ENCODE measurements at regions not wholly inside any gene's neighbourhood (a gene's known extent, or its start where the extent isn't known, plus 50 kb on each side); places are given as distances from the start of the nearest gene placed in this dataset.

- no peak for DNase-seq (ENCODE audit: low spot score)
- Histone ChIP-seq H3K4me3 (no peak overlapping the region), H3K9me3 (peaks cover 0 to 10% of the 10 kb centered on the region in 2 donors), H3K36me3 (no peaks in the 10 kb centered on the region), H3K27ac (no peak overlapping the region), H3K4me1 (no peaks in the 10 kb centered on the region), H3K27me3 (no peaks in the 10 kb centered on the region)
- TF ChIP-seq CTCF (IDR thresholded peaks at IDR 0.05): no peak
Observed at GRCh38 chr21:27058673-27059605, 92.1 kb upstream of the ADAMTS5 start.

GRCh38 chr21:27057997-27058396 is 91.1 kb upstream of the ADAMTS5 start:
- H3K4me3 ChIP-seq: no peak overlapping the region
- no peaks in the 10 kb centered on the region for H3K27me3 ChIP-seq
- H3K27ac ChIP-seq: no peak overlapping the region
- DNase-seq (ENCODE audit: low spot score): no peak
- H3K4me1 ChIP-seq: no peaks in the 10 kb centered on the region
- H3K36me3 ChIP-seq: no peaks in the 10 kb centered on the region
- TF ChIP-seq CTCF (IDR thresholded peaks at IDR 0.05): no peak
- peaks cover 0 to 3% of the 10 kb centered on the region in 2 donors for H3K9me3 ChIP-seq

- H3K27me3 ChIP-seq: no peaks in the 10 kb centered on the region
- DNase-seq (ENCODE audit: low spot score): no peak
- TF ChIP-seq CTCF (IDR thresholded peaks at IDR 0.05): no peak
- no peak overlapping the region for H3K27ac ChIP-seq
- no peaks in the 10 kb centered on the region for H3K4me1 ChIP-seq
- no peaks in the 10 kb centered on the region for H3K9me3 ChIP-seq
- H3K4me3 ChIP-seq: no peak overlapping the region
- H3K36me3 ChIP-seq: no peaks in the 10 kb centered on the region
Observed at GRCh38 chr21:27047658-27048314, 80.9 kb upstream of the ADAMTS5 start.

- no peak for TF ChIP-seq CTCF (IDR thresholded peaks at IDR 0.05)
- no peaks in the 10 kb centered on the region for H3K36me3 ChIP-seq
- H3K9me3 ChIP-seq: no peaks in the 10 kb centered on the region
- H3K27me3 ChIP-seq: no peaks in the 10 kb centered on the region
- no peak overlapping the region for H3K4me3 ChIP-seq
- DNase-seq (ENCODE audit: low spot score): no peak
- H3K4me1 ChIP-seq: no peaks in the 10 kb centered on the region
- H3K27ac ChIP-seq: no peak overlapping the region
Observed at GRCh38 chr21:27047283-27047657, 80.4 kb upstream of the ADAMTS5 start.

GRCh38 chr21:27045281-27045985 is 78.5 kb upstream of the ADAMTS5 start:
- no peak for DNase-seq (ENCODE audit: low spot score)
- no peak for TF ChIP-seq CTCF (IDR thresholded peaks at IDR 0.05)
- H3K27ac ChIP-seq: peak overlapping the region; percentile 22 to 31

More at GRCh38 chr21:27045281-27045985, 78.5 kb upstream of the ADAMTS5 start:
- Histone ChIP-seq H3K4me3 (no peak overlapping the region), H3K9me3 (no peaks in the 10 kb centered on the region), H3K36me3 (no peaks in the 10 kb centered on the region), H3K4me1 (no peaks in the 10 kb centered on the region), H3K27me3 (no peaks in the 10 kb centered on the region)
